CD14-positive monocyte (primary cell): ENCODE measurements at regions not wholly inside any gene's neighbourhood (a gene's known extent, or its start where the extent isn't known, plus 50 kb on each side); places are given as distances from the start of the nearest gene placed in this dataset.

Experiments used
- DNase-seq, 3 donors: peaks; one replicate each; pipeline ENCODE4 v3.0.0-alpha.2; 2011 to 2022
- H2AFZ ChIP-seq: 2 replicates; pipeline ENCODE4 v1.6.0; 2012; ENCODE audit warnings: mild to moderate bottlenecking, low read depth, low read length, inconsistent platforms; ENCODE audit not compliant: insufficient read depth, poor library complexity, severe bottlenecking
- H3K27ac ChIP-seq, 2 donors: 1 replicate in 1 of 2; 2 replicates in 1 of 2; pipeline ENCODE4 v1.5.1; 2012 to 2013; ENCODE audit warnings: low read length in 2 of 2, control low read depth in 1 of 2, inconsistent platforms in 1 of 2, low read depth in 1 of 2, mild to moderate bottlenecking in 1 of 2
- H3K27me3 ChIP-seq, 2 donors: one replicate each; pipeline versions ENCODE4 v1.6.0 to v1.6.1; 2011 to 2013; ENCODE audit warnings: low read length in 2 of 2; ENCODE audit not compliant: control insufficient read depth in 2 of 2, insufficient read depth in 2 of 2
- H3K36me3 ChIP-seq, 2 donors: replicated peaks in 1 of 2; 1 replicate in 1 of 2; 2 replicates in 1 of 2; pipeline versions ENCODE4 v1.5.1 to v1.6.1; 2012 to 2013; ENCODE audit warnings: low read length in 2 of 2, control low read depth in 1 of 2, inconsistent platforms in 1 of 2, mild to moderate bottlenecking in 1 of 2; ENCODE audit not compliant: insufficient read depth in 2 of 2, control insufficient read depth in 1 of 2
- H3K4me1 ChIP-seq, 2 donors: 1 replicate in 1 of 2; 2 replicates in 1 of 2; pipeline versions ENCODE4 v1.5.1 to v1.6.1; 2012 to 2013; ENCODE audit warnings: low read length in 2 of 2, control low read depth in 1 of 2, inconsistent platforms in 1 of 2, mild to moderate bottlenecking in 1 of 2, moderate library complexity in 1 of 2; ENCODE audit not compliant: insufficient read depth in 2 of 2, control insufficient read depth in 1 of 2
- H3K4me2 ChIP-seq: replicated peaks from 2 replicates; pipeline ENCODE3; 2012; ENCODE audit warnings: low read length, moderate library complexity, mild to moderate bottlenecking; ENCODE audit not compliant: poor library complexity, severe bottlenecking; ENCODE audit errors: extremely low read depth
- H3K4me3 ChIP-seq, 3 experiments: fragments of 200-600 bp in 1 of 3; sonication (generic) in 1 of 3; replicated peaks in 1 of 3; 1 replicate in 2 of 3; 2 replicates in 1 of 3; pipeline ENCODE4 v1.5.1; 2011 to 2013; ENCODE audit warnings: low read length in 3 of 3, mild to moderate bottlenecking in 3 of 3, control low read depth in 2 of 3, low read depth in 2 of 3, inconsistent platforms in 1 of 3, moderate library complexity in 1 of 3
- H3K79me2 ChIP-seq: 2 replicates; pipeline ENCODE4 v1.6.0; 2012; ENCODE audit warnings: mild to moderate bottlenecking, control low read depth, inconsistent platforms, low read length, moderate library complexity; ENCODE audit not compliant: insufficient read depth
- H3K9ac ChIP-seq: 2 replicates; pipeline ENCODE4 v1.6.0; 2017; ENCODE audit warnings: low read length, mild to moderate bottlenecking; ENCODE audit not compliant: insufficient read depth, poor library complexity, severe bottlenecking
- H3K9me3 ChIP-seq, 2 donors: replicated peaks in 1 of 2; 1 replicate in 1 of 2; 2 replicates in 1 of 2; pipeline versions ENCODE4 v1.5.1 to v1.6.1; 2012 to 2013; ENCODE audit warnings: low read length in 2 of 2, control low read depth in 1 of 2; ENCODE audit not compliant: control insufficient read depth in 1 of 2, insufficient read depth in 1 of 2
- H4K20me1 ChIP-seq: 2 replicates; pipeline ENCODE4 v1.6.0; 2012; ENCODE audit warnings: mild to moderate bottlenecking, low read length, control low read depth, moderate library complexity; ENCODE audit not compliant: insufficient read depth
- H3K27ac Mint-ChIP-seq, 7 donors: one replicate each; pipeline ENCODE4 v1.8.0; 2020; ENCODE audit warnings: mild to moderate bottlenecking in 7 of 7, mixed read lengths in 7 of 7, moderate library complexity in 6 of 7, inconsistent platforms in 2 of 7
- H3K27me3 Mint-ChIP-seq, 3 donors: one replicate each; pipeline ENCODE4 v1.8.0; 2021 to 2022; ENCODE audit warnings: low read depth in 3 of 3, mild to moderate bottlenecking in 3 of 3, mixed read lengths in 3 of 3, moderate library complexity in 3 of 3, inconsistent platforms in 1 of 3
- H3K36me3 Mint-ChIP-seq, 2 donors: one replicate each; pipeline ENCODE4 v1.8.0; 2020; ENCODE audit warnings: mixed read lengths in 2 of 2, inconsistent platforms in 1 of 2, mild to moderate bottlenecking in 1 of 2
- H3K4me1 Mint-ChIP-seq: one replicate; pipeline ENCODE4 v1.8.0; 2020; ENCODE audit warnings: mild to moderate bottlenecking, mixed read lengths
- H3K4me3 Mint-ChIP-seq, 2 donors: one replicate each; pipeline ENCODE4 v1.8.0; 2020; ENCODE audit warnings: mild to moderate bottlenecking in 2 of 2, mixed read lengths in 2 of 2, moderate library complexity in 1 of 2
- H3K9me3 Mint-ChIP-seq, 7 donors: one replicate each; pipeline ENCODE4 v1.8.0; 2020 to 2022; ENCODE audit warnings: mixed read lengths in 7 of 7, mild to moderate bottlenecking in 6 of 7, moderate library complexity in 6 of 7, inconsistent platforms in 2 of 7
- WGBS: methylation state at CpG from one replicate; pipeline ENCODE4 v1.1.5; 2013; ENCODE audit warnings: missing lambda C conversion rate; ENCODE audit not compliant: insufficient coverage; 5-methylcytosine and 5-hydroxymethylcytosine counted together
- intact Hi-C, 2 donors: fragments of 100-400 bp; cut with micrococcal nuclease; formaldehyde crosslinking; loops; one replicate each; pipeline versions ENCODE4 v1.15.0 to v1.15.1; 2023
- TF ChIP-seq, protein P1 (sequence below): fragments of 200-600 bp; IDR thresholded peaks from one replicate; pipeline ENCODE4 v1.8.0; 2022; ENCODE audit warnings: antibody characterized with exemption, mild to moderate bottlenecking

DNA sequence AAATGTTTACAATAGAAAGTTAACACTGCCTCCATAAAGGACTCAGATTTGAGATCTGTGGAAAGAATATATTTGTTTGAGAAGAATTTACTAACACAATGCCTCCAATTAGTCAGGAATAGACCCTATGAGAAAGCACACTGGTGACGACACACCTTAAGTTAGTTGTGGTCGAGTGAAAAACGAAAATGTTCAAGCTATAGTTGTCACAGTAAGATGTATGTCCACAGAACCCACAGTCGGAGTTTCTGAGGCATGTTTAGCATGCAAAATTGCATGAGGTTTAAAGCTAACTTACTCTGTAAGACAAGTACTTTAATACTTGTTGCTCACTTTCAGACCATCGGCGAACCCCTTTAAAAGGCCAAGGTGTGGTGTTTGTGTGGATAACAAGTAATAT is 69.9 kb upstream of the SIPA1L2 start:
- H3K9me3 ChIP-seq = no peaks in the 10 kb centered on the region
- H3K36me3 ChIP-seq = no peaks in the 10 kb centered on the region
- H3K79me2 ChIP-seq = no peaks in the 10 kb centered on the region
- no peak for DNase-seq
- intact Hi-C loops = no loop called here
- H3K4me2 ChIP-seq = no peak overlapping the region
- no peak overlapping the region for H3K4me3 ChIP-seq
- Mint-ChIP-seq H3K9me3 (peaks cover 0 to 2% (median 0%) of the 10 kb centered on the region in 7 donors), H3K36me3 (no peaks in the 10 kb centered on the region), H3K4me1 (peaks cover 11% of the 10 kb centered on the region), H3K27ac (no peak overlapping the region), H3K27me3 (peaks cover 0 to 4% (median 3%) of the 10 kb centered on the region in 3 donors), H3K4me3 (no peak overlapping the region)
- H3K9ac ChIP-seq = no peak overlapping the region
- no peak overlapping the region for H2AFZ ChIP-seq
- peaks cover 9 to 13% of the 10 kb centered on the region in 2 donors for H3K4me1 ChIP-seq
- no CpG with 5 or more reads among the region's 6 CpGs for WGBS
- no peaks in the 10 kb centered on the region for H4K20me1 ChIP-seq
- TF ChIP-seq, protein P1, sequence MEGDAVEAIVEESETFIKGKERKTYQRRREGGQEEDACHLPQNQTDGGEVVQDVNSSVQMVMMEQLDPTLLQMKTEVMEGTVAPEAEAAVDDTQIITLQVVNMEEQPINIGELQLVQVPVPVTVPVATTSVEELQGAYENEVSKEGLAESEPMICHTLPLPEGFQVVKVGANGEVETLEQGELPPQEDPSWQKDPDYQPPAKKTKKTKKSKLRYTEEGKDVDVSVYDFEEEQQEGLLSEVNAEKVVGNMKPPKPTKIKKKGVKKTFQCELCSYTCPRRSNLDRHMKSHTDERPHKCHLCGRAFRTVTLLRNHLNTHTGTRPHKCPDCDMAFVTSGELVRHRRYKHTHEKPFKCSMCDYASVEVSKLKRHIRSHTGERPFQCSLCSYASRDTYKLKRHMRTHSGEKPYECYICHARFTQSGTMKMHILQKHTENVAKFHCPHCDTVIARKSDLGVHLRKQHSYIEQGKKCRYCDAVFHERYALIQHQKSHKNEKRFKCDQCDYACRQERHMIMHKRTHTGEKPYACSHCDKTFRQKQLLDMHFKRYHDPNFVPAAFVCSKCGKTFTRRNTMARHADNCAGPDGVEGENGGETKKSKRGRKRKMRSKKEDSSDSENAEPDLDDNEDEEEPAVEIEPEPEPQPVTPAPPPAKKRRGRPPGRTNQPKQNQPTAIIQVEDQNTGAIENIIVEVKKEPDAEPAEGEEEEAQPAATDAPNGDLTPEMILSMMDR = no peak
- no peaks in the 10 kb centered on the region for H3K27me3 ChIP-seq
- no peak overlapping the region for H3K27ac ChIP-seq

GRCh38 chr1:232702911-232703310 is 73.0 kb upstream of the SIPA1L2 start:
- H3K36me3 Mint-ChIP-seq = no peaks in the 10 kb centered on the region
- no peak for DNase-seq
- no peaks in the 10 kb centered on the region for H3K36me3 ChIP-seq
- H3K27me3 ChIP-seq = no peaks in the 10 kb centered on the region
- peaks cover 0 to 2% (median 0%) of the 10 kb centered on the region in 7 donors for H3K9me3 Mint-ChIP-seq
- intact Hi-C loops = no loop called here
- TF ChIP-seq, protein P1 = no peak
- no peak overlapping the region for H2AFZ ChIP-seq
- H3K79me2 ChIP-seq = no peaks in the 10 kb centered on the region
- no peaks in the 10 kb centered on the region for H3K9me3 ChIP-seq
- peaks cover 28 to 30% of the 10 kb centered on the region in 2 donors for H3K4me1 ChIP-seq
- no peak overlapping the region for H3K9ac ChIP-seq
- H3K4me1 Mint-ChIP-seq = peaks cover 30% of the 10 kb centered on the region
- 75% methylated on average over 4 of the region's 5 CpGs for WGBS
- no peak overlapping the region for H3K4me2 ChIP-seq
- no peak overlapping the region for H3K4me3 ChIP-seq
- H3K4me3 Mint-ChIP-seq = no peak overlapping the region
- H4K20me1 ChIP-seq = no peaks in the 10 kb centered on the region
- no peak overlapping the region for H3K27ac Mint-ChIP-seq
- H3K27me3 Mint-ChIP-seq = peaks cover 0 to 2% (median 0%) of the 10 kb centered on the region in 3 donors
- no peak overlapping the region for H3K27ac ChIP-seq
